ENCODE measurements at regions not wholly inside any gene's neighbourhood (a gene's known extent, or its start where the extent isn't known, plus 50 kb on each side); places are given as distances from the start of the nearest gene placed in this dataset.
"Not testable (repeated sequence)": the region's sequence is repeated elsewhere in the genome, so short reads cannot be mapped to it uniquely, and the experiment has no call there.

DNA sequence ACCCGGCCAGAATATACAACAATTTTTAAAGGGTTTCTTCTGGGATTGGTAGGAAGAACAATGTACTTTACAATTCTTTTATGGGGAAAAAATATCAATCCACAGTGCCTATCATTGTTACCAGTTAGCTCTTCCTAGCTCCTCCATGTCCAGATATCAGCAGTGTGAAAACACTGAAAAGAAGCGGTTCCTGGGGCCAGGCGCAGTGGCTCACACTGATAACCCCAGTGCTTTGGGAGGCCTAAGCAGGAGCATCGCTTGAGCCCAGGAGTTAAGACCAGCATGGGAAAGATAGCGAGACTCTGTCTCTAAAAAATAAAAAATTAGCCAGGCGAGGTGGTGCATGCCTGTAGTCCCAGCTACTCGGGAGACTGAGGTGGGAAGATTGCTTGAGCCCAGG is 114.5 kb upstream of the VOPP1 start:
- TF ChIP-seq CTCF, POLR2AphosphoS5, POLR2A (IDR thresholded peaks at IDR 0.05): not testable (repeated sequence)

Measured in breast epithelium (tissue), 3 donors.